Retina (tissue), 1 donor: ENCODE measurements at regions not wholly inside any gene's neighbourhood (a gene's known extent, or its start where the extent isn't known, plus 50 kb on each side); places are given as distances from the start of the nearest gene placed in this dataset.
"Not testable (repeated sequence)": the region's sequence is repeated elsewhere in the genome, so short reads cannot be mapped to it uniquely, and the experiment has no call there.

Experiments used
- DNase-seq: peaks from one replicate; pipeline ENCODE4 v3.0.0-alpha.2; 2016

DNA sequence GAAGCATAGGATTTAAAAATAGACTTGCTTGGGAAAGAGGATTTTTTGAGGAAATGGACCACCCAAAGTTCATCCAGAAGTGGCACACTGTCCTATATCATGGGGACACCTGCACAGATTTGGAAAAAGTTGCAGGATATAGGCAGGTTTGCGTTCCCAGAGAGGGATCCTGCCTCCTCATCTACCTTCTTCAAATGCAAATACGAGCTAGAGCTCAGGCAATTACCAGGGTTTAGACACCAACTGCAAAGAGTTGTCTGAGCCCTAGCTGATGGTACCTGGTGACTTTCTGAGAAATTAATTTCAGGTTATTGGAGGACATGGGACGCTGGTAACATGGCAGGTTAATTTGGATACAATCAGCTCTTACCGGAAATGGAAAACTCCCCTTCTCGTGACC is 423.7 kb upstream of the MTPN start:
- no peak for DNase-seq

DNA sequence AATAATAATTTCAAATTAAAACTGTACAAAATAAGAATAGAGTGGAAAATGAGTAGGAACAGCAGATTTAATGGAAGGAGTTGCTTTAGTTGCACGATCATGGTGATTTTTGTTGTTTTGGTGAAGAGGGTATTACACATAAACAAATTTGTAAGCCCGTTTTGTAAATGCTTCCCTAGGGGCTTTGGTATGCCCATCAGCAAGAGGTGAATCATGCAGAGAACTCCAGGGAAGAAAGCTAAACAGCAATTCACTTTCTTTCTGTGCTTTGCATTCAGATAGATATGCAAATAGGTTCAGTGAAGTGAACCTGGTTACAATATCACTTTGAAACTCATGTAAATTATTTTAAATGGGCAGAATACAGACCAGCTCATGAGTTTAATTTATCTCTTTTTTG is 422.2 kb upstream of the MTPN start:
- no peak for DNase-seq

DNA sequence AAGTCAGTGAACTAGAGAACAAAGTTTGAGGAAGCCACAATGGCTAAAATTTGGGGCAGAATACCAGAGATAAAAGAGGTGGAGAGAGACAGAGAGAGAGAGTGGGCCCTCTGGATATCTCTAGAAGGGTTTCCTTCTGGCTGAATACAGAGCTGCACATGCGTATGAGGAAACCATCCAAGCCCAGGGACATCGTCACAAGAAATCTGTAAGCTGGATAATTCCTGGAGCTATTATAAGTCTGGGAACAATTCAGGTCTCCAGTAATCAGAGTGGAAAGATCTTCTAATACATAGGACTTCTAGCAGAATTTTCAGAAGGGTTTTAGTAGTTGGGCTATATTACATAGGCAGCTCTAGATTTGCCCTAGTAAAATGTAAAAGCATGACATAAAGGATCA is 415.7 kb upstream of the MTPN start:
- DNase-seq, result no peak

DNA sequence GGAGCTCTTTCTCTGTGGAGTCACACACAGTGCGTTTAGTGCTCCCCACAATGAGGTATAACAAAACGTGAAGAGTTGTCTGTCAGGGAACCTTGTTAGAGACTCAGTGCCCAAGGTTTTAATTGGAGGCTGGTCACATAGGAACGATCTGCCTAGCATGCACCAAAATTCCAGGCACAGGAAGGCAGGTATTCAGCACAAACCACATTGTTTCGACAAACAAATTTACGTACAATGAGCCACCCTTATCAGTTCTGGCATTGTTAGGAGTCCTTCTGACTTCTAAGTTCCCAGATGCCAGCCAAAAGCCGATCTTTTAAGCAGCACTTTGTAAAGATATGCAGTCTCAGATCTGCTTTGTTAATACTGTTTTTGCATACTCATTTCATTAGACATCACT is 414.2 kb upstream of the MTPN start:
- DNase-seq, result no peak

DNA sequence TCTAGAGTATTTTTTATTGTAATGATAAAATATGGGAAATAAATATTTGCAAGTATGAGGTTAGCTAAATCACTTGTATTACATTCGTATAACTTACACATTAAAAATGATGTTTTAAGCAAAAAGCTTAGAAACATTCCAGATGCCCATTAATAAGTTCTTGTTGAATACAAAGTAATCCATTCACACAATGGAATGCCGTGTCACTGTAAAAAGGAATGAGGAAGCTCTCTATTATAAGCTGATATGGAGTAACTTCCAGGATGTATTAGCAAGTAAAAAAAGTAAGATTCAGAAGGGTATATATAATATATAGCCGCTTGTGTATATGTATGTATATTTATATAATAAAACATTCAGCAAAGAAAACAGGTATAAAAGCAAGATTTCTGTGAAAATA is 412.8 kb upstream of the MTPN start:
- no peak for DNase-seq

DNA sequence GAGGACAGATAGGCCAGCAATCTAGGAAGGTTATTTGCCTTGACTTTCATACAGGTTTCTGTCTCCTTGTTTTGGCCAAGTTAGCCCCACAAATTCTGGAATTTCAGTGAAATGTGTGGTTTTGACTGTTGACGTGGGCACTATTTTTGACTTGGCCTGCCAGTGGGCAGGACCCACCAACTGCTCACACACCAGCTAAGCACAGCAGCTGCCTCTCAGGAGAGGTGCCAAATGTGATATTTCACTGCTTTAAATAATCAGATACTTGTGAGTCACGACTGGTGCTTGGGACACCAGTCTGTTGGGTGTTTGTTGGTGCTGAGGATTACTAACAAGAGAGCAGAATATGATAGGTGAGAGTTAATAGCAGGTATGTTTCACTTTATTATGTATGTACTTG is 409.7 kb upstream of the MTPN start:
- DNase-seq, result no peak

DNA sequence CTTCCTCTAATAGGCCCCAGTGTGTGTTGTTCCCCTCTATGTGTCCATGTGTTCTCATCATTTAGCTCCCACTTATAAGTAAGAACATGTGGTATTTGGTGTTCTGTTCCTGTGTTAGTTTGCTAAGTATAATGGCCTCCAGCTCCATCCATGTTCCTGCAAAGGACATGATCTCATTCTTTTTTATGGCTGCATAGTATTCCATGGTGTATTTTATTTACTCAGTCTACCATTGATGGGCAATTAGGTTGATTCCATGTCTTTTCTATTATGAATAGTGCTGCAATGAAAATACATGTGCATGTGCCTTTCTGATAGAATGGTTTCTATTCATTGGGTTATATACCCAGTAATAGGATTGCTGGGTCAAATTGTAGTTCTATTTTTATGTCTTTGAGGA is 394.2 kb upstream of the MTPN start:
- not testable (repeated sequence) for DNase-seq

DNA sequence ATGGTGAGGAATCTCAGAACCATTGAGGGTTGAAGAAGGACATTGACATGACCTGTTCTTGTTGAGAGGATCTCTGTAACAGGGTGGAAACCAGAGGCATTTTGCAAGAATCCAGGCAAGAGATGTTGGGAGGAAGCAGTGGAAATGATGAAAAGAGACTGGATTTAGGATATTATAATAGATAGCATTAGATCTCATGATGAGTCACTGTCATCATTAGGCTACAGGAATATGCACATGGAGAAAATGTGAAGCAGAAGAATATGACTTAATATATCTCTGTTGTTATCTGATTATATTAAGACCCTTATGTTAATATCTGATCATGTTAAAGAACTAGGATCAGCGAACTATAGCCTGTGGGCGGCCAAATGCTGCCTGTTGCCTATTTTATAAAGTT is 393.0 kb upstream of the MTPN start:
- no peak for DNase-seq

DNA sequence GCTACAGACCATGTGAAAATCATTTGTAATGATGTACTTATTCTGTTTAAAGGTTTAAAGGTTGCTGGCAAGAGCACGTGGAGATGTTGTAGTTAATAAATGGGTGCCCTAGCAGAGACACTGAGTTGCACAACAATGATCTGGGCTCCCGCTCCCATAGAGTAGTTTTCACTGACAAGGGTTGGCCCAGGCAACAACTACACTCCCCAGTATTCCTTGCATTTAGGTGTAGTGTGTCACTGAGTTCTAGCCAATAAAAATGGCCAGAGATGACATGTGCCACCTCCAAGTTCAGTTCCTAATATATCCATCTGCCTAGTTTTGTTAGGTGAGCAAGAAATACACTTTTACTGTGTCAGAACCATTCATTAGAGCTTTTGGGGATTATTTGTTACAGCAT is 392.1 kb upstream of the MTPN start:
- no peak for DNase-seq

DNA sequence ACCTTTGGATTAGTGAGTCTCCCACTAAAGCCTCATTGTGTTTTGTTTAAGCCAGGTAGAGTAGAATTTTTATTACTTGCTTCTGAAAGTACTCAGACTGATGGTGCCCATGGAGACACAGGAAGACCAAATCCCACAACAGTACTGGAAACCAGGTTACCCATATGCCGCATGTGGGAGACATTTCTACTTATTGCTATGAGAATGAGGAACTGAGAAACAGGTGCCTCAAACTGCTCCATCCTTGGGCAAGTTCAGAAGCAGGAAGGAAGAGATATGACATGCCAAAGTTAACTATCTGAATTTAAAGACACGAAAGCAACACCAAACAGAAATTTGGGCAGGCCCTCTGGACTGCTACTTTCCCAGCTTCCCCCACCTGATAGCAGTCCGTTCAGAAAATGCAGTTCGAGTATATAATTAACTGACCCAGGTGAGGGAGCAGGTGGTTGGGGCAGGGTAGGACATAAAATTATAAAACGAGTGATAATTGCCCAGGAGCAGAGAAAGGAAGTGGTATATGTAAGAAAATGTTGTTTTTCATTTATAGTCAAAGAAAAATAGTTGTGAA is 382.3 kb upstream of the MTPN start:
- DNase-seq, result no peak

DNA sequence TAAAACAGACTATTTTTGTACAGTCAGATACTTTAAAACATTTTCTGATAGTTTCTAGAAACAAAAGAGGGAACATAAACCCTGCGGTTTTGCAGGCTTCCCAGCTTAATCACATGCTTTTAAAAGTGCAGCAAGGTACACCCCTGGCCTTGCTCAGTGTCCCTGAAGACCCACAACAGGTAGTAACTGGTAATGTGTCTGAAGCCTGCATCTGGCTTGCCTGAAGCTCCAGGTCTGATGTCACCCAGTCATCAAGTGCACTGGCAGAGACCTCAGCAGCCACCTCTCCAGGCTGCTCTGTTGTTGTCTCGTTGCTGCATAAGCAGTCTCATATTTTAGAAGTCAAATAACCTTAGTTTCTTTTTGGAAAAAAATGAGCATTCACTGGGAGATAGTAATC is 376.1 kb upstream of the MTPN start:
- no peak for DNase-seq

DNA sequence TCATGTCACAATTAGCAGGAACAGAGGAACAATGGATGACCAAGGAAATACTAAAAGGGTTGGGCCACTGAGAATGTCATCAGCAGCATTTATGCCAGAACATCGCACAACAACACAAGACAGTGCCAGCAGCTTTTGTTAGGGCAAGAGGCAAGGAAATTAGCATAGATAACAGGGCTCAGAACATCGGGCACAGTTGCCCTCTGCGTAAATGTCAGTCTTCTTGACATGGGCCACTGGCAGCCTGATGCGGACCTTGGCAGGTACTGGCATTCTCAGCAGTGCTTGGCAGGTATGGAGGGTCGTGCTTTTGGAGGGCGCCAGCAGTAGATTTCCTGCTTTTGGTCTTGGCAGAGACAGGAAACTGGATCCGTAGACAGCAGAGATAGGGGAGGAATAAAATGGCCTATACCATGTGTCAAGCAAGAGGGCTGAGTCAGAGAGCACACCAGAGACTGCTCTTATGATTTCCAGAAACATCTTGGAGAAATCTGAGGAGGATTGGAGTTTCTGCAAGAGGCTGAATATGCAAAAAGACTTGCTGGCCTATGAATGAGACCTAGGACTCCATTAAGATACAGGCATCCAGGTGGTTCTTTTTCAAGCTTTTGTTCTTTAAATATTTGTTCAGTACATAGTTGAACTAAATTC is 371.5 kb upstream of the MTPN start:
- no peak for DNase-seq

DNA sequence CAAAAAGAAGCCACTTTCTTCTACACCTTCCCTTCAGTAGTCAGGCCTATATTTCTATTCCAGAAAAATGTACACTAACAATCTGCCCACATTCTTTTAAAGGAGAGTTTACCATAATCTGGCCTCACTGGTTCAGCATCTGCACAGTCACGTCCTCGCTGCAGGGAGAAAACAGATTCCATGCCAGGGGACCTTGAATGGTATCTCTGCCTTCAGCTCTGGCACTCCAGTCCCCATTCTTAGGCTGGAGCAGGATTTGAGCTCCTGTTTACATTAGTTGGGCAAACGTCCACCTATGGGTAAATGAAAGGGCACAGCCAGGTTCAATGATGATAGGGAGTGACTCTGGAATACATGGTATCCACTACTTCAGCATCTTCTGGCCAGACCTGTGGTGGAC is 371.0 kb upstream of the MTPN start:
- DNase-seq, result no peak

DNA sequence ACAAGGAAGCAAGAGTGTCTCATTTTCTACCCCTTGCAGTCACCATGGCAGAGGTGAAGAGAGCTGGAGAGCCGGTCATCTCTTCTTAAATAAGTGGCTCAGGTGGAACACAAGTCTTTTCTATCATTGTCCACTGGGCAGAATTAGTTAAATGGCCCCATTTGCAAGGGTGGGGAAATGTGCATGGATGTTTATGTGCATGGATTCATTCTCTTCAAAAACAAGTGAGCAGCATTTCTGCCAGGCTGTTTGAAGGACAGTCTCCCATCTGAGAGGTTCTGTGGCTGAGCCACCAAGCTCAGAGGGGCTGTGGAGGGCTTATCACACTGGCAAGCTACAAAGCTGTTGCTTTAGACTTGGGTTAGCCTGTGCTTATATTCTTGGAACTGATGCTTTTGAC is 370.3 kb upstream of the MTPN start:
- DNase-seq, result no peak

DNA sequence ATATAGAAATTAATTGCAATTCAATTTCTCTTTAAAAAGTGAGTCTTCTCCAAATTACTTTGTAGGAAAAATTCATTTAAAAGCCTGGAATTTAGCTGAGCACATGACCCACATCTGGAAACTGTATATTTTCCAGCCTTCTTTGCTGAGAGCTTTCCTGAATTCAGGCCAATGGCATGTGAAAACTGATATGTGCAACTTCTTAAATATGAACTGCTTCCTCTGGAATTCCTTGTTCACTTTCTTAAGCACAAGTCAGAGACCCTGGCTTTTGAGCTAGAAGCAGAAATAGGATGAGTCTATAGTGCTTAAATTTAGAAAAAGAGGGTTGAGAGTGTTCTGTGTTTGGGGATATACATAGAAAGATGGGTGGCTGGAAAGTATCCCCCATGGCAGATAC is 365.1 kb upstream of the MTPN start:
- DNase-seq, result no peak

DNA sequence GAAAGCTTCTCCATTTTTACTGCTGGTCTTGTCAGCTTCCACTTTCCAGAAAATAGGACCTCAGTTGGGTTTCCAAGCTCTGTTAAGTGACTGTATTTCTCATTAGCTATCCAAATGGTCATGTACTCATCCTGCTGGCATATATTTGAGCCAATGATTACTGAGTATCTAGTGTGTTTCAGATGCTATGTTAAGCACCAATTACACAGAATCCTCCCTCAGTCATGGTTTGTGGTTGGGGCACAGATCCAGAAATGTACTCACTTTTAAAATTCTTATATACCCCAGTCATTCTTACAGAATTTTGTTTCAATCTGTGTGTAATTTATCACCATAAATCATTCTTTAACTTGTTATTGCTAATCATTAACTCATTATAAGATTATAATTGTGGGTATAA is 362.3 kb upstream of the MTPN start:
- no peak for DNase-seq

DNA sequence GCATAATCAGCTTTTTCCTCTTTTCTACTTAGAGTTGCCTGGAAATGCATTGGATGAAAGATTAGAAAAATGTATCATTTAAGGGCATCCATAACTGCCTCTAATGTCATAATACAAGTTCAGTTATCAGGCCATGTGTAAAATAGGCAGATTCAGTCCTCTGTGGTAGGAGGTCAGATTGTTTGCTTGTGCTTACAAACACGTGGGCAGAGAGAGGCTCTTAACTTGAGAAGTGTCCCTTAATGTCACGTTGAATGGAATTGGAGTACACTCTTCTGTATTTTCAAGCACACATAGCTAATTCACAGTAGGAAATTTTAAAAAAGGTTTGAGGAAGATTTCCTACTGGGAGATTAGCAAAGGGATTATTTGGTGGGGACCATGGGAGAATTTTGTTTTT is 359.8 kb upstream of the MTPN start:
- DNase-seq, result no peak

DNA sequence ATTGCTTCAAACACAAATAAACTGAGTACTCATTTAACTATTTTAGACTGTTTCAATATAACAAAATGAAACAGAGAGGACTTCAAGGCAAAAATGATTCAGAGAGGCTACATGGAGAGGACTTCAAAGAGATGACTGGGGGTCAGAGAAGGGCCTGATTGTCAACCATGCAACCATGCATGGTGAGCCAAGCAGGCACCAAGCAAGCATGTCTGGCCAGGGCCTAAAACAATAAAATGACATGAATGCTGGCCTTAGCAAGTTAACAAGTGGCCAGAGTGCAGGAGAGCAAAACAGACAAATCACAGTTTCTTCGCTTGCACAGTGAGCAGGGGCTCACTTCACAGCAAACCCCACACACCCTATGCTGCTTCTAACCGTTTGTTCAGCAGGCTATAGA is 356.5 kb upstream of the MTPN start:
- DNase-seq, result no peak

DNA sequence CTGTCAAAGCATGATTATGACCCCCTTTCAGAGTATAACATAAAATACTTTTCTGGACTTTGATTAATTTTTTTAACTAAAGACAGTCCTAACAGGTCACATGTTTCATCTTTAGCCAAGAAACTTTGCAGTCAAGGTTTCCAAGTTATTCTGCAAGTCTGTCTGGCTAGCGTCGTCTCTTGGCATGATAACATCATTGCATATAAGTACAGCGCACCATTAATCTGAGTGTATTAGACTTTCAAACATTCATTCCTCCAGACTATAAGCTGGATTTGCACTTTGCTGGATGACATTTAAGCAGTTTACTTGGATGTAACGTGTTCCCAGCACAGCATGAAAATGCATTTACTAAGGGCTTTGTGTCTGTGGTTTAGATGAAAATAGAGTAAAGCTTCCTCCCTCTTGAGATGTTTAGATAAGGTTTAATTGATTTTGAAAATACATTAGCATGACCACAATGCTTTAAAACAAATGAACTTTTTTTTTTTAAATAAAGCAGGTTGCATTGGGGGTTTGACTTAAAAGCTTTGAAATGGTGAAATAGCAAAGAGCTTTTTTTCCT is 349.0 kb upstream of the MTPN start:
- DNase-seq, result no peak

DNA sequence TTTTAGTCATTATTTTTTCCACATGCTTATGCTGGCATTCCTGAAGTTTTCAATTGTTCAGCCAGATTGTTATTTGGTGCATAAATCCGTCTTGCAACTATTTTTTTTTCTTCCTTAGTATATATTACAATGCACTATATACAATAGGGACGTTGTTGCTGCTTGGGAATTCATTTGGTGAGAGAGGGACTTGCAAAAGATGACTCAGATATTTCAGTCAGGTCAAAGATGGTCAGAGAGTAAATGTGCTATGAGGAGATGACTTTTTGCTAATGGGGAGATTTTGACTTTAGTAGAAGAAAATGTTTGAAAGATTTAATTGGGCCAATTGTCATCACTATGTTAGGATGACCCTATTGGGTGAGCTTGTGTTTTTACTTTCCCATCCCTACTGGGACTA is 348.4 kb upstream of the MTPN start:
- no peak for DNase-seq

DNA sequence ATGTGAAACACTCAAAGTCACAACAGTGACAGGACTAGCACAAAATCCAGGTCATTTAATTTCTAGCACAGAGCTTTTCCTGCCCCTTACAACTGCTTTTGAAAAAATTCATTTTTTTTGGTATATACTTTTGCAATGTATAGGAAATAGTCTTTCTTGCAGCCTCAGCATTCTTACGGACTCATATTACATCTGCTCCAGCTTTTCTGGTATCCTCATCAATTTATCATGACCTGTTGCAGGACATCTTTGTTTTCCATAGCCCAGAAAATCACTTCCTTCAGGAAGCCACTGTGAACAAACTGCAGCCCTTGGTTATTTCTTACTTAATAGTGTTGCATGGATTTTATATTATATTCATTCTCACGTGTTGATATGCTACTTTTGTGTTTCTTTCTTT is 347.9 kb upstream of the MTPN start:
- DNase-seq, result no peak

DNA sequence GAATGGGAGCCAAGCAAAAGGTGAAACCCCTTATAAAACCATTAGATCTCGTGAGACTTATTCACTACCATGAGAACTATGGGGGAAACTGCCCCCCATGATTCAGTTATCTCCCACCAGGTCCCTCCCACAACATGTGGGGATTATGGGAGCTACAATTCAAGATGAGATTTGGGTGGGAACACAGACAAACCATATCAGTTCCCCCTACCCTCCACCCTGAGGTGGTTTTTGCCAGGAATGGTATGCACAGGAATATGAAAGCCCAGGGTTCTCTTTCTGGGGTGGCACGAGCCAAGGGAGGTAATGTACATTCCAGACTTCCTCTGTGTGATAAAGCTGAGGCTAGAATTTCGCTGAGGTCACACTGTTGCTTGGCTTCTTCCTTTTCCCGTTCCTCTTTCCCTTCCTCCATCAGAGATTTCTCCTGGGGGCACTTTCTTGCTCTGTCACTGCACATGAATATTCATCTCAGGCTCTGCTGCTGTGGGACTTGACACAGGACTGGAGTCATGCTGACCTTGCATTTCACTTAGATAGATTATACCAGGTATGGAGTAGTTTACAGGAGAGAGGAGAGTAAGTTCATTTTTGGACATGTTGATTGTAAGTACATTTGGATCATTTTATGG is 347.0 kb upstream of the MTPN start:
- DNase-seq, result no peak

DNA sequence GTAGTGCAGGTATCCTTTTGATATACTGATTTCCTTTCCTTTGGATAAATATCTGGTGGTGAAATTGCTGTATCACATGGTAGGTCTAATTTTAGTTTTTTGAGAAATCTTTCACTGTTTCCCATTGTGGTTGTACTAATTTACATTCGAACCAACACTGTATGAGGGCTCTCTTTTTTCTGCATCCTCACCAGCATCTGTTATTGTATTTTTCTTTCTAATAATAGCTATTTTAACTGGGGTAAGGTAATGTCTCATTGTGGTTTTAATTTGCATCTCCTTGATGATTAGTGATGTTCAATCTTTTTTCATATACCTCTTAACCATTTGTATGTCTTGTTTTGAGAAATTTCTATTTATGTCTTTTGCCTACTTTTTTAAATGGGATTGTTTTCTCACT is 335.4 kb upstream of the MTPN start:
- DNase-seq, result no peak

DNA sequence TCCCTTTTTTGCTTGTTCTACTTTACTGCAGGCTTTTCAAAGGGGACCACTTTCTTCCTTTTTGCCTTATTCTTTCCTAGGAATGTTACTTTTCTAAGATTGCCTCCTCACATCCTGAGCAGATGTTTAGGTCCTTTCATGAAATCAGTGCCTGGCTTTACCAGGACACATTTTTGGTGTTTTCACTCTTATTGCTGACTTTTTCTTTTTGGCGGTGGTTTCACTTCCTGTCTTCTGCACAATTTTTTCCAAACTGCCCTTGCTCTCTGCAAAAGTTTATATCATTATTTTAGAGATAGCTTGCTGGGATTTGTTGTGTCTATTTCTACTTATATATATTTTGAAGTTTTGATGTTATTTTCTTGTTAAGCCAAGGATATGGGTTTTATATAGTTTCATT is 332.2 kb upstream of the MTPN start:
- DNase-seq, result no peak

DNA sequence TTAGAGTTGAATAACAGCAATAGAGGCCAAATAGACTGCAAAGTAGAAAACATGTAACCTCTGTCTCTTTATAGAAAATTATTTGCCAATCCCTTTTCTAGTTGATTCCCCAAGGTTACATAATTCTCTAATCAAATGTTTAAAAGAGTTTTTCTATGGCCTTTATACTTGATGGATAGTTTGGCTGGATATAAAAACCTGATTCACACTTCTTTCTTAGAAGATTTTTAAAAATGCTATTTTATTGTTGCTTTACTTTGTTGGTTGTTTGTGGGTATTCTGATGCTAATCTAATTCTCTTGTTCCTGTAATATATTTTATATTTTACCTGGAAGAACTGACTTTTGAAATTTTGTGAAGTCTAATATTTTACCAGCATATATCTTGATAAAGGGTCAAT is 331.1 kb upstream of the MTPN start:
- no peak for DNase-seq
